Thoracic aorta (tissue), 2 donors: ENCODE measurements at regions not wholly inside any gene's neighbourhood (a gene's known extent, or its start where the extent isn't known, plus 50 kb on each side); places are given as distances from the start of the nearest gene placed in this dataset.

Source experiments
- ATAC-seq: fragments of 150-250 bp; one replicate; pipeline ENCODE4 v1.8.0; 2017; ENCODE audit warnings: low read depth; ENCODE audit not compliant: insufficient number of reproducible peaks, low FRiP score
- DNase-seq: peaks from one replicate; pipeline ENCODE4 v3.0.0-alpha.2; 2020; ENCODE audit warnings: low spot score
- H3K27ac ChIP-seq, 2 donors: fragments of 200-600 bp; sonication (generic); 1 replicate in 1 of 2; 2 replicates in 1 of 2; pipeline ENCODE4 v1.5.1; 2016; ENCODE audit warnings: mild to moderate bottlenecking in 2 of 2, moderate library complexity in 2 of 2
- H3K27me3 ChIP-seq: fragments of 200-600 bp; sonication (generic); replicated peaks from 2 replicates; pipeline ENCODE4 v1.6.0; 2016; ENCODE audit warnings: mild to moderate bottlenecking; ENCODE audit not compliant: insufficient read depth
- H3K36me3 ChIP-seq: fragments of 200-600 bp; sonication (generic); one replicate; pipeline ENCODE4 v1.5.1; 2016
- H3K4me1 ChIP-seq, 2 donors: fragments of 200-600 bp; sonication (generic); 1 replicate in 1 of 2; 2 replicates in 1 of 2; pipeline versions ENCODE4 v1.5.1 to v1.6.0; 2016; ENCODE audit warnings: low read depth in 2 of 2, mild to moderate bottlenecking in 1 of 2; ENCODE audit not compliant: control insufficient read depth in 1 of 2
- H3K4me3 ChIP-seq: fragments of 200-600 bp; sonication (generic); 2 replicates; pipeline ENCODE4 v1.5.1; 2016; ENCODE audit warnings: mild to moderate bottlenecking
- H3K9me3 ChIP-seq: fragments of 200-600 bp; sonication (generic); 2 replicates; pipeline ENCODE4 v1.5.1; 2016
- TF ChIP-seq, protein P1 (sequence below): fragments of 200-600 bp; sonication (generic); IDR thresholded peaks from one replicate; pipeline ENCODE4 v1.5.1; 2019; ENCODE audit warnings: antibody characterized with exemption

DNA sequence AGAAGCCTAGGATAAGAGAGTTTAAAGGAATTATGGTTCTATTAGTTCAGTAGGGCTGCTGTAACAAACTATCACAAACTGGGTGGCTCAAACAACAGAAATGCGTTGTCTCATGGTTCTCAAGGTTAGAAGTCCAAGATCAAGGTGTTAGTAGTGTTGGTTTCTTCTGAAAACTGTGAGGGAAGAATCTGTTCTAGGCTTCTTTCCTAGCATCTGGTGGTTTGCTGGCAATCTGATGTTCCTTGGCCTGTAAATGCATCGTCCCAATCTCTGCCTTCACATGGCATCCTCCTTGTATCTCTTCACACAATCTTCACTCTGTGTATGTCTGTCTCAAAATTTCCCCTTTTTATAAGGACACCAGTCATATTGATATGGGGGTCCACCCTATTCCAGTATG, 76.3 kb downstream of the MDH1 start:
- no peaks in the 10 kb centered on the region for H3K9me3 ChIP-seq
- no peak overlapping the region for H3K27ac ChIP-seq
- DNase-seq (no peak), ATAC-seq (no peak)
- TF ChIP-seq, protein P1, sequence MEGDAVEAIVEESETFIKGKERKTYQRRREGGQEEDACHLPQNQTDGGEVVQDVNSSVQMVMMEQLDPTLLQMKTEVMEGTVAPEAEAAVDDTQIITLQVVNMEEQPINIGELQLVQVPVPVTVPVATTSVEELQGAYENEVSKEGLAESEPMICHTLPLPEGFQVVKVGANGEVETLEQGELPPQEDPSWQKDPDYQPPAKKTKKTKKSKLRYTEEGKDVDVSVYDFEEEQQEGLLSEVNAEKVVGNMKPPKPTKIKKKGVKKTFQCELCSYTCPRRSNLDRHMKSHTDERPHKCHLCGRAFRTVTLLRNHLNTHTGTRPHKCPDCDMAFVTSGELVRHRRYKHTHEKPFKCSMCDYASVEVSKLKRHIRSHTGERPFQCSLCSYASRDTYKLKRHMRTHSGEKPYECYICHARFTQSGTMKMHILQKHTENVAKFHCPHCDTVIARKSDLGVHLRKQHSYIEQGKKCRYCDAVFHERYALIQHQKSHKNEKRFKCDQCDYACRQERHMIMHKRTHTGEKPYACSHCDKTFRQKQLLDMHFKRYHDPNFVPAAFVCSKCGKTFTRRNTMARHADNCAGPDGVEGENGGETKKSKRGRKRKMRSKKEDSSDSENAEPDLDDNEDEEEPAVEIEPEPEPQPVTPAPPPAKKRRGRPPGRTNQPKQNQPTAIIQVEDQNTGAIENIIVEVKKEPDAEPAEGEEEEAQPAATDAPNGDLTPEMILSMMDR = no peak
- H3K4me1 ChIP-seq = no peaks in the 10 kb centered on the region
- H3K36me3 ChIP-seq = no peaks in the 10 kb centered on the region
- no peaks in the 10 kb centered on the region for H3K27me3 ChIP-seq
- H3K4me3 ChIP-seq = no peak overlapping the region

DNA sequence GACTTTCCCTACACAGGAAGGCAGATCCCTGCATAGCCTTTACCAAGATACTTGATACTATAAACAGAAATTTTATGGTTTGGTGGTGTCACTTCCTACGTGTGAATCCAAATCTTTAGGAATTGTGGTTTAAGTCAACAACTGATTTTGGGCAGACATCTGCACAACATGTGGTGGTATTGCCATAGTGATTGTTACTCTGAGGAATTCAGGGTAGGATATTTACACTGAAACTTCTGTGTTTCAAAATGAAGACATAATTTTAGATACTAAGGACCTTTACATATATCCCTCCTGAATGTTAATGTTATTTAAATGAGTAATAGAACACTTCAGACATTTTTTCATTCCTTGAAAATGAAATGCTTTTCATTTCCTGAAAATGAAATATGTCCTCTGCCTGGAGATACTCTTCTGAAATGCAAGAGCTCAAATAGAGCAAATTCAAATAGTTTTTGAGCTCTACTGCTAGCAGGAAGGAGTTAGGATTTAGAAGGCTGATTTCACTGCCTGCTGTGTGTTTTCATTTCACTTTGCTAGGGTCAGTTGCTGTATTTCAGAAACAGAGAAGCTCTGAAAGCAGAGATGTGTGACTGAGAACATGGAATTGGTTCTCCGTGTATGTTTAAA, 77.2 kb downstream of the MDH1 start:
- H3K4me1 ChIP-seq = no peaks in the 10 kb centered on the region
- no peak for ATAC-seq
- H3K27ac ChIP-seq = no peak overlapping the region
- no peaks in the 10 kb centered on the region for H3K27me3 ChIP-seq
- DNase-seq = no peak
- H3K36me3 ChIP-seq = no peaks in the 10 kb centered on the region
- H3K4me3 ChIP-seq = no peak overlapping the region
- H3K9me3 ChIP-seq = no peaks in the 10 kb centered on the region
- TF ChIP-seq, protein P1 = no peak

DNA sequence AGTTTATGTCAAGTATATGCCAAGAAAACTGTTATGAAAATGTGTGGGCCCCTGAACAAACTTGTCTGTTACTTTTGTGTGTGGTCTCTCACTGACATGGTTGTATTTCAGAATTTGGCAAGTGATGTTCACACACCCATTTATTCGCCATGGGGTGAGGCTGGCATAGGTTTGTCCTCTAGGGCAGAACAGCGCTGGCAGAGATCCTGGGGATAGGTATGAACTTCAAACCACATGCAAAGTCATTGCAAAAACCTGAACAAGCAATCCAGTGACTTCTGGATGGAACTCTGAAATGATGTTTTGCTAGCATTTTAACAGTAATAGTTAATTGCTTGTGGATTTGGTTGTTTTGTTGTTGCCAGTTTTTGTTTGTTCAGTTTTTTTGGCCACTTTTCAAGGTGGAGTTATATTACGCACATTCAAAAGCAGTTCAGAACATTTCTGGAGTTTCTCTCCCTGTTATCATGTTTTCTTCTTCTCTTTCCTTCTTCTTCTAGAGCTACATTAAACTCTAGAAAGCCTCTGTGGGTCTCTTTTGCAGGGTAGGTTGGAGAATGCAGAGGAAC, 78.5 kb downstream of the MDH1 start:
- no peaks in the 10 kb centered on the region for H3K9me3 ChIP-seq
- no peaks in the 10 kb centered on the region for H3K36me3 ChIP-seq
- no peak for ATAC-seq
- TF ChIP-seq, protein P1 = no peak
- no peak overlapping the region for H3K4me3 ChIP-seq
- H3K27ac ChIP-seq = no peak overlapping the region
- DNase-seq = no peak
- H3K4me1 ChIP-seq = no peaks in the 10 kb centered on the region
- H3K27me3 ChIP-seq = no peaks in the 10 kb centered on the region

DNA sequence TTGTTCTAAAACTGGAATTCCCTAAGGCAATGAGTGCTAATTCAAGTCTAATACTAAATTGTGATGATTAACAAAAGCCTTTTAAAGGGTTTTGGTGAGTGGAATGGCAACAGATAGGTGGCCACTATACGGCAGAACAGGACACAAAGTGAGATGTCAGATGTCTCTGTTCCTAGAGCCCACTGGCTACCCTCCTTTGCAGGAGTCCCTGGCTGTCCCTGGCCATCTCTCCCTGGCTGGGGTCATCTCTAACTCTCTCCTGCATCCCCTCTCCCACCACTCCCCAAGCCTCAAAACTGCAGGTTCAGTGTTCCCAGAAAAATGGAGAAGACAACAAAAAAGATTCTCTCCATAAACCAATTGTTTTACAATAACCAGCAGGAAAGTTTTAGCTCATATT, 79.2 kb downstream of the MDH1 start:
- TF ChIP-seq, protein P1 = no peak
- no peak for DNase-seq
- no peaks in the 10 kb centered on the region for H3K4me1 ChIP-seq
- no peak overlapping the region for H3K4me3 ChIP-seq
- no peak overlapping the region for H3K27ac ChIP-seq
- no peak for ATAC-seq
- no peaks in the 10 kb centered on the region for H3K36me3 ChIP-seq
- no peaks in the 10 kb centered on the region for H3K9me3 ChIP-seq
- no peaks in the 10 kb centered on the region for H3K27me3 ChIP-seq

DNA sequence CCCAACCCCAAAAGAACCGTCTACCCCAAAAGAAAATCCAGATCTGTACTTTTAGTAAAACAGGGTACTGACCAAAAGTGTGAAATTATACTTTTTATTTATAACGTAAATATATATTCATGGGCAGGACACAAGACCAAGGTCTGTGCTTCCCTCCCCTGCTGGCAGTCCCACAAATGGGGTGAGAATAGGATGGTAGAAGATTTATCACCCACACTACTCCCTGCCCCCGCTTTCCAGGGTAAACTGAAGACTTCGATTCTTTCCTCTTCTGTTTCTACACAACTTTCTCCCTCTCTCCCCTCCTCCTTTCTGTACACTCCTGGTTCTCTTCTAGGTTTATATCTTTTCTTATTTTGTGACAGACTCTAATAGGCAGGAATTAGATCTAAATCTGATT, 79.7 kb downstream of the MDH1 start:
- Histone ChIP-seq H3K27me3 (no peaks in the 10 kb centered on the region), H3K36me3 (no peaks in the 10 kb centered on the region), H3K27ac (no peak overlapping the region), H3K4me1 (no peaks in the 10 kb centered on the region), H3K4me3 (no peak overlapping the region), H3K9me3 (no peaks in the 10 kb centered on the region)
- no peak for ATAC-seq
- TF ChIP-seq, protein P1 = no peak
- DNase-seq = no peak
